ENCODE measurements at regions not wholly inside any gene's neighbourhood (a gene's known extent, or its start where the extent isn't known, plus 50 kb on each side); places are given as distances from the start of the nearest gene placed in this dataset.

- H3K4me1 ChIP-seq (ENCODE audit: control insufficient read depth, low read depth, low read length): peaks cover 9% of the 10 kb centered on the region
- no peaks in the 10 kb centered on the region for H3K36me3 ChIP-seq (ENCODE audit: control insufficient read depth, low read depth, low read length)
- no peak overlapping the region for H3K27ac ChIP-seq (ENCODE audit: low read length)
- no peaks in the 10 kb centered on the region for H3K27me3 ChIP-seq (ENCODE audit: control insufficient read depth, insufficient read depth, low read length)
- H3K9ac ChIP-seq (ENCODE audit: low read length): no peak overlapping the region
- H3K9me3 ChIP-seq (ENCODE audit: control insufficient read depth, low read depth, low read length): no peaks in the 10 kb centered on the region
- no peak overlapping the region for H3K4me3 ChIP-seq (ENCODE audit: low read length)
Measured at GRCh38 chr20:39116020-39116419, 153.9 kb downstream of the DHX35 start.

GRCh38 chr20:39112178-39112743, 150.1 kb downstream of the DHX35 start:
- H3K27me3 ChIP-seq (ENCODE audit: control insufficient read depth, insufficient read depth, low read length): no peaks in the 10 kb centered on the region
- H3K27ac ChIP-seq (ENCODE audit: low read length): no peak overlapping the region
- H3K36me3 ChIP-seq (ENCODE audit: control insufficient read depth, low read depth, low read length): no peaks in the 10 kb centered on the region
- H3K4me3 ChIP-seq (ENCODE audit: low read length): no peak overlapping the region
- no peaks in the 10 kb centered on the region for H3K9me3 ChIP-seq (ENCODE audit: control insufficient read depth, low read depth, low read length)
- no peak overlapping the region for H3K9ac ChIP-seq (ENCODE audit: low read length)
- peaks cover 15% of the 10 kb centered on the region for H3K4me1 ChIP-seq (ENCODE audit: control insufficient read depth, low read depth, low read length)

GRCh38 chr20:39111359-39112177, 149.4 kb downstream of the DHX35 start:
- Histone ChIP-seq H3K27ac (ENCODE audit: low read length) (no peak overlapping the region), H3K27me3 (ENCODE audit: control insufficient read depth, insufficient read depth, low read length) (no peaks in the 10 kb centered on the region), H3K9me3 (ENCODE audit: control insufficient read depth, low read depth, low read length) (no peaks in the 10 kb centered on the region), H3K4me3 (ENCODE audit: low read length) (no peak overlapping the region), H3K9ac (ENCODE audit: low read length) (no peak overlapping the region), H3K4me1 (ENCODE audit: control insufficient read depth, low read depth, low read length) (peaks cover 15% of the 10 kb centered on the region), H3K36me3 (ENCODE audit: control insufficient read depth, low read depth, low read length) (no peaks in the 10 kb centered on the region)

- Histone ChIP-seq H3K27me3 (ENCODE audit: control insufficient read depth, insufficient read depth, low read length) (no peaks in the 10 kb centered on the region), H3K36me3 (ENCODE audit: control insufficient read depth, low read depth, low read length) (no peaks in the 10 kb centered on the region), H3K9me3 (ENCODE audit: control insufficient read depth, low read depth, low read length) (no peaks in the 10 kb centered on the region), H3K27ac (ENCODE audit: low read length) (no peak overlapping the region), H3K9ac (ENCODE audit: low read length) (no peak overlapping the region), H3K4me1 (ENCODE audit: control insufficient read depth, low read depth, low read length) (peaks cover 15% of the 10 kb centered on the region), H3K4me3 (ENCODE audit: low read length) (no peak overlapping the region)
Measured at GRCh38 chr20:39110819-39111136, 148.6 kb downstream of the DHX35 start.

- no peaks in the 10 kb centered on the region for H3K27me3 ChIP-seq (ENCODE audit: control insufficient read depth, insufficient read depth, low read length)
Measured at GRCh38 chr20:39109933-39110818, 148.0 kb downstream of the DHX35 start.

GRCh38 chr20:39108746-39109145, 146.6 kb downstream of the DHX35 start:
- H3K4me3 ChIP-seq (ENCODE audit: low read length): no peak overlapping the region
- no peak overlapping the region for H3K9ac ChIP-seq (ENCODE audit: low read length)
- H3K4me1 ChIP-seq (ENCODE audit: control insufficient read depth, low read depth, low read length): peaks cover 15% of the 10 kb centered on the region
- no peaks in the 10 kb centered on the region for H3K36me3 ChIP-seq (ENCODE audit: control insufficient read depth, low read depth, low read length)
- no peak overlapping the region for H3K27ac ChIP-seq (ENCODE audit: low read length)
- H3K9me3 ChIP-seq (ENCODE audit: control insufficient read depth, low read depth, low read length): no peaks in the 10 kb centered on the region
- no peaks in the 10 kb centered on the region for H3K27me3 ChIP-seq (ENCODE audit: control insufficient read depth, insufficient read depth, low read length)

More at GRCh38 chr20:39109933-39110818, 148.0 kb downstream of the DHX35 start:
- H3K4me1 ChIP-seq (ENCODE audit: control insufficient read depth, low read depth, low read length): peaks cover 15% of the 10 kb centered on the region
- no peaks in the 10 kb centered on the region for H3K36me3 ChIP-seq (ENCODE audit: control insufficient read depth, low read depth, low read length)
- H3K27ac ChIP-seq (ENCODE audit: low read length): no peak overlapping the region
- H3K9me3 ChIP-seq (ENCODE audit: control insufficient read depth, low read depth, low read length): no peaks in the 10 kb centered on the region
- H3K4me3 ChIP-seq (ENCODE audit: low read length): no peak overlapping the region
- H3K9ac ChIP-seq (ENCODE audit: low read length): no peak overlapping the region

GRCh38 chr20:39107741-39108140, 145.6 kb downstream of the DHX35 start:
- no peaks in the 10 kb centered on the region for H3K27me3 ChIP-seq (ENCODE audit: control insufficient read depth, insufficient read depth, low read length)
- H3K4me3 ChIP-seq (ENCODE audit: low read length): no peak overlapping the region
- no peaks in the 10 kb centered on the region for H3K36me3 ChIP-seq (ENCODE audit: control insufficient read depth, low read depth, low read length)
- peaks cover 15% of the 10 kb centered on the region for H3K4me1 ChIP-seq (ENCODE audit: control insufficient read depth, low read depth, low read length)
- H3K9ac ChIP-seq (ENCODE audit: low read length): no peak overlapping the region
- peaks cover 3% of the 10 kb centered on the region for H3K9me3 ChIP-seq (ENCODE audit: control insufficient read depth, low read depth, low read length)
- H3K27ac ChIP-seq (ENCODE audit: low read length): no peak overlapping the region

- Histone ChIP-seq H3K9me3 (ENCODE audit: control insufficient read depth, low read depth, low read length) (peaks cover 3% of the 10 kb centered on the region), H3K27ac (ENCODE audit: low read length) (no peak overlapping the region), H3K4me1 (ENCODE audit: control insufficient read depth, low read depth, low read length) (peaks cover 8% of the 10 kb centered on the region), H3K4me3 (ENCODE audit: low read length) (no peak overlapping the region), H3K9ac (ENCODE audit: low read length) (no peak overlapping the region), H3K27me3 (ENCODE audit: control insufficient read depth, insufficient read depth, low read length) (no peaks in the 10 kb centered on the region), H3K36me3 (ENCODE audit: control insufficient read depth, low read depth, low read length) (no peaks in the 10 kb centered on the region)
Measured at GRCh38 chr20:39106791-39107190, 144.6 kb downstream of the DHX35 start.

- H3K4me3 ChIP-seq (ENCODE audit: low read length): no peak overlapping the region
- H3K27ac ChIP-seq (ENCODE audit: low read length): no peak overlapping the region
- H3K9me3 ChIP-seq (ENCODE audit: control insufficient read depth, low read depth, low read length): peaks cover 3% of the 10 kb centered on the region
- peaks cover 2% of the 10 kb centered on the region for H3K4me1 ChIP-seq (ENCODE audit: control insufficient read depth, low read depth, low read length)
- no peaks in the 10 kb centered on the region for H3K27me3 ChIP-seq (ENCODE audit: control insufficient read depth, insufficient read depth, low read length)
- H3K9ac ChIP-seq (ENCODE audit: low read length): no peak overlapping the region
- H3K36me3 ChIP-seq (ENCODE audit: control insufficient read depth, low read depth, low read length): no peaks in the 10 kb centered on the region
Measured at GRCh38 chr20:39105551-39105950, 143.4 kb downstream of the DHX35 start.

- Histone ChIP-seq H3K9me3 (ENCODE audit: control insufficient read depth, low read depth, low read length) (peaks cover 3% of the 10 kb centered on the region), H3K36me3 (ENCODE audit: control insufficient read depth, low read depth, low read length) (no peaks in the 10 kb centered on the region), H3K27ac (ENCODE audit: low read length) (no peak overlapping the region), H3K4me3 (ENCODE audit: low read length) (no peak overlapping the region), H3K4me1 (ENCODE audit: control insufficient read depth, low read depth, low read length) (no peaks in the 10 kb centered on the region), H3K27me3 (ENCODE audit: control insufficient read depth, insufficient read depth, low read length) (no peaks in the 10 kb centered on the region), H3K9ac (ENCODE audit: low read length) (no peak overlapping the region)
Measured at GRCh38 chr20:39103732-39104131, 141.6 kb downstream of the DHX35 start.

GRCh38 chr20:39103305-39103704, 141.2 kb downstream of the DHX35 start:
- Histone ChIP-seq H3K36me3 (ENCODE audit: control insufficient read depth, low read depth, low read length) (no peaks in the 10 kb centered on the region), H3K27ac (ENCODE audit: low read length) (no peak overlapping the region), H3K4me1 (ENCODE audit: control insufficient read depth, low read depth, low read length) (no peaks in the 10 kb centered on the region), H3K9me3 (ENCODE audit: control insufficient read depth, low read depth, low read length) (peaks cover 3% of the 10 kb centered on the region), H3K27me3 (ENCODE audit: control insufficient read depth, insufficient read depth, low read length) (no peaks in the 10 kb centered on the region), H3K4me3 (ENCODE audit: low read length) (no peak overlapping the region), H3K9ac (ENCODE audit: low read length) (no peak overlapping the region)
